ENCODE measurements at regions not wholly inside any gene's neighbourhood (a gene's known extent, or its start where the extent isn't known, plus 50 kb on each side); places are given as distances from the start of the nearest gene placed in this dataset.

DNA sequence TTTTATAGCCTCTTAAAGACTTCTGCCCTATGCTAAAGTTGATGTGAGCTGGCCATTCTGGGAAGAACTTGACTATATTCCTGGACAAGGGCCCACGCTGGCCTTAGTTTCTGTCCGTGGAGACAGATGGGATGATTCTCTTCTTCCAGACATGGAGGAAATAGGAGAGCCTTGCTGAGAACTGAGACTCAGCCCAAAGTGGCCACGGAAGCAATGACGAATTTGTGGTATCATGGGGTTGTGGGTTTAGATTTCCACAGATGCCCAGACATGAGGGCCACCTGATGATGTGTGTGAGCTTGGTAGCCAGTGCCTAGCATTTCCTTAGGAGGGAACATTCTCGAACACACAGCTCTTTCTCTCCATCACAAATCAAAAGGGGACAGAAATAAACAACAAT lies 309.1 kb downstream of the NSG2 start:
- no peak for DNase-seq (ENCODE audit: low spot score)
- no peaks in the 10 kb centered on the region for H3K36me3 ChIP-seq (ENCODE audit: control insufficient read depth in 4 of 4, insufficient read depth in 3 of 4, low read depth in 1 of 4, low read length in 3 of 4)
- no peak overlapping the region for H3K9ac ChIP-seq (ENCODE audit: low read depth in 1 of 2, low read length in 2 of 2)
- no peaks in the 10 kb centered on the region for H3K9me3 ChIP-seq (ENCODE audit: control insufficient read depth in 4 of 4, low read length in 3 of 4)
- 75% methylated on average over 5 of the region's 5 CpGs for WGBS
- TF ChIP-seq, protein P1, sequence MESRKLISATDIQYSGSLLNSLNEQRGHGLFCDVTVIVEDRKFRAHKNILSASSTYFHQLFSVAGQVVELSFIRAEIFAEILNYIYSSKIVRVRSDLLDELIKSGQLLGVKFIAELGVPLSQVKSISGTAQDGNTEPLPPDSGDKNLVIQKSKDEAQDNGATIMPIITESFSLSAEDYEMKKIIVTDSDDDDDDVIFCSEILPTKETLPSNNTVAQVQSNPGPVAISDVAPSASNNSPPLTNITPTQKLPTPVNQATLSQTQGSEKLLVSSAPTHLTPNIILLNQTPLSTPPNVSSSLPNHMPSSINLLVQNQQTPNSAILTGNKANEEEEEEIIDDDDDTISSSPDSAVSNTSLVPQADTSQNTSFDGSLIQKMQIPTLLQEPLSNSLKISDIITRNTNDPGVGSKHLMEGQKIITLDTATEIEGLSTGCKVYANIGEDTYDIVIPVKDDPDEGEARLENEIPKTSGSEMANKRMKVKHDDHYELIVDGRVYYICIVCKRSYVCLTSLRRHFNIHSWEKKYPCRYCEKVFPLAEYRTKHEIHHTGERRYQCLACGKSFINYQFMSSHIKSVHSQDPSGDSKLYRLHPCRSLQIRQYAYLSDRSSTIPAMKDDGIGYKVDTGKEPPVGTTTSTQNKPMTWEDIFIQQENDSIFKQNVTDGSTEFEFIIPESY (IDR thresholded peaks at IDR 0.05): no peak
- TF ChIP-seq GABPA (IDR thresholded peaks at IDR 0.05 in 1 of 2, conservative IDR thresholded peaks at IDR 0.05 in 1 of 2): no peak
- TF ChIP-seq, protein P2, sequence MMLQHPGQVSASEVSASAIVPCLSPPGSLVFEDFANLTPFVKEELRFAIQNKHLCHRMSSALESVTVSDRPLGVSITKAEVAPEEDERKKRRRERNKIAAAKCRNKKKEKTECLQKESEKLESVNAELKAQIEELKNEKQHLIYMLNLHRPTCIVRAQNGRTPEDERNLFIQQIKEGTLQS (IDR thresholded peaks at IDR 0.05): no peak
- no peak for TF ChIP-seq FOXA1 (IDR thresholded peaks at IDR 0.05)
- no peak for TF ChIP-seq HNF4G (IDR thresholded peaks at IDR 0.05)
- TF ChIP-seq, protein P3, sequence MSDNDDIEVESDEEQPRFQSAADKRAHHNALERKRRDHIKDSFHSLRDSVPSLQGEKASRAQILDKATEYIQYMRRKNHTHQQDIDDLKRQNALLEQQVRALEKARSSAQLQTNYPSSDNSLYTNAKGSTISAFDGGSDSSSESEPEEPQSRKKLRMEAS (IDR thresholded peaks at IDR 0.05): no peak
- no peak for TF ChIP-seq HNF4A (conservative IDR thresholded peaks at IDR 0.05)
- no peak for TF ChIP-seq YY1 (IDR thresholded peaks at IDR 0.05)
- H3K27me3 ChIP-seq (ENCODE audit: control insufficient read depth in 4 of 4, insufficient read depth in 4 of 4, low read length in 3 of 4): peaks cover 0 to 7% (median 0%) of the 10 kb centered on the region in 4 donors
- H3K27ac ChIP-seq (ENCODE audit: low read depth in 1 of 2, low read length in 2 of 2): no peak overlapping the region
- H3K4me3 ChIP-seq (ENCODE audit: low read depth in 1 of 3, low read length in 3 of 3): no peak overlapping the region
- H3K4me1 ChIP-seq (ENCODE audit: control insufficient read depth in 4 of 4, insufficient read depth in 4 of 4, low read length in 3 of 4): no peaks in the 10 kb centered on the region

DNA sequence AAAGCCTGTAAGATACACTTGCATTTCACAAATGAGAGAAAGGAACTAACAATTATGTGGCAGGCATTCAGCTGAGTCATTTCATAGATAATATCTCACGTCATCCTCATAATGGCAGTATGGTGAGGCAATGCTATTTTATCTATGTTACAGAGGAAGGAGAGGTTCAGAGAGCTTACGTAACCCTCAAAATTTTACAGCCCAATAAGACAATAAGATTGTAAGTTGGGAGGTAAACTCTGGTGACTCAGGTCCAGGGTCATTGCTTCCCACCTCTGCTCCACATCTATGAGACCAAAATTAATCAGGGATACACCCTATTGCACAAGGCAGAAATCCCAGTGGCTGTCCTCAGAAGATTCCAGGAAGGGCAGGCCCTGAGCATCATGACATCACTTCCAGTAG lies 309.7 kb downstream of the NSG2 start:
- Histone ChIP-seq H3K36me3 (ENCODE audit: control insufficient read depth in 4 of 4, insufficient read depth in 3 of 4, low read depth in 1 of 4, low read length in 3 of 4) (no peaks in the 10 kb centered on the region), H3K9ac (ENCODE audit: low read depth in 1 of 2, low read length in 2 of 2) (no peak overlapping the region), H3K27ac (ENCODE audit: low read depth in 1 of 2, low read length in 2 of 2) (no peak overlapping the region), H3K4me3 (ENCODE audit: low read depth in 1 of 3, low read length in 3 of 3) (no peak overlapping the region), H3K4me1 (ENCODE audit: control insufficient read depth in 4 of 4, insufficient read depth in 4 of 4, low read length in 3 of 4) (no peaks in the 10 kb centered on the region), H3K9me3 (ENCODE audit: control insufficient read depth in 4 of 4, low read length in 3 of 4) (no peaks in the 10 kb centered on the region), H3K27me3 (ENCODE audit: control insufficient read depth in 4 of 4, insufficient read depth in 4 of 4, low read length in 3 of 4) (peaks cover 0 to 3% (median 0%) of the 10 kb centered on the region in 4 donors)
- TF ChIP-seq, protein P4, sequence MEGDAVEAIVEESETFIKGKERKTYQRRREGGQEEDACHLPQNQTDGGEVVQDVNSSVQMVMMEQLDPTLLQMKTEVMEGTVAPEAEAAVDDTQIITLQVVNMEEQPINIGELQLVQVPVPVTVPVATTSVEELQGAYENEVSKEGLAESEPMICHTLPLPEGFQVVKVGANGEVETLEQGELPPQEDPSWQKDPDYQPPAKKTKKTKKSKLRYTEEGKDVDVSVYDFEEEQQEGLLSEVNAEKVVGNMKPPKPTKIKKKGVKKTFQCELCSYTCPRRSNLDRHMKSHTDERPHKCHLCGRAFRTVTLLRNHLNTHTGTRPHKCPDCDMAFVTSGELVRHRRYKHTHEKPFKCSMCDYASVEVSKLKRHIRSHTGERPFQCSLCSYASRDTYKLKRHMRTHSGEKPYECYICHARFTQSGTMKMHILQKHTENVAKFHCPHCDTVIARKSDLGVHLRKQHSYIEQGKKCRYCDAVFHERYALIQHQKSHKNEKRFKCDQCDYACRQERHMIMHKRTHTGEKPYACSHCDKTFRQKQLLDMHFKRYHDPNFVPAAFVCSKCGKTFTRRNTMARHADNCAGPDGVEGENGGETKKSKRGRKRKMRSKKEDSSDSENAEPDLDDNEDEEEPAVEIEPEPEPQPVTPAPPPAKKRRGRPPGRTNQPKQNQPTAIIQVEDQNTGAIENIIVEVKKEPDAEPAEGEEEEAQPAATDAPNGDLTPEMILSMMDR (IDR thresholded peaks at IDR 0.05; ENCODE audit: low read depth, low read length, missing input control): no peak
- TF ChIP-seq GABPA (IDR thresholded peaks at IDR 0.05 in 1 of 2, conservative IDR thresholded peaks at IDR 0.05 in 1 of 2) (no peak), JUND (IDR thresholded peaks at IDR 0.05) (no peak), FOXA2 (IDR thresholded peaks at IDR 0.05) (no peak), SP1 (IDR thresholded peaks at IDR 0.05) (no peak), YY1 (IDR thresholded peaks at IDR 0.05) (no peak), RAD21 (IDR thresholded peaks at IDR 0.05) (no peak), EGR1 (IDR thresholded peaks at IDR 0.05; ENCODE audit: low read depth in 2 of 2) (no peak), FOXA1 (IDR thresholded peaks at IDR 0.05) (no peak), TAF1 (conservative IDR thresholded peaks at IDR 0.05) (no peak), HNF4G (IDR thresholded peaks at IDR 0.05) (no peak), NR2F2 (IDR thresholded peaks at IDR 0.05) (no peak), HNF4A (conservative IDR thresholded peaks at IDR 0.05) (no peak)
- TF ChIP-seq, protein P3 (IDR thresholded peaks at IDR 0.05): no peak
- TF ChIP-seq, protein P5, sequence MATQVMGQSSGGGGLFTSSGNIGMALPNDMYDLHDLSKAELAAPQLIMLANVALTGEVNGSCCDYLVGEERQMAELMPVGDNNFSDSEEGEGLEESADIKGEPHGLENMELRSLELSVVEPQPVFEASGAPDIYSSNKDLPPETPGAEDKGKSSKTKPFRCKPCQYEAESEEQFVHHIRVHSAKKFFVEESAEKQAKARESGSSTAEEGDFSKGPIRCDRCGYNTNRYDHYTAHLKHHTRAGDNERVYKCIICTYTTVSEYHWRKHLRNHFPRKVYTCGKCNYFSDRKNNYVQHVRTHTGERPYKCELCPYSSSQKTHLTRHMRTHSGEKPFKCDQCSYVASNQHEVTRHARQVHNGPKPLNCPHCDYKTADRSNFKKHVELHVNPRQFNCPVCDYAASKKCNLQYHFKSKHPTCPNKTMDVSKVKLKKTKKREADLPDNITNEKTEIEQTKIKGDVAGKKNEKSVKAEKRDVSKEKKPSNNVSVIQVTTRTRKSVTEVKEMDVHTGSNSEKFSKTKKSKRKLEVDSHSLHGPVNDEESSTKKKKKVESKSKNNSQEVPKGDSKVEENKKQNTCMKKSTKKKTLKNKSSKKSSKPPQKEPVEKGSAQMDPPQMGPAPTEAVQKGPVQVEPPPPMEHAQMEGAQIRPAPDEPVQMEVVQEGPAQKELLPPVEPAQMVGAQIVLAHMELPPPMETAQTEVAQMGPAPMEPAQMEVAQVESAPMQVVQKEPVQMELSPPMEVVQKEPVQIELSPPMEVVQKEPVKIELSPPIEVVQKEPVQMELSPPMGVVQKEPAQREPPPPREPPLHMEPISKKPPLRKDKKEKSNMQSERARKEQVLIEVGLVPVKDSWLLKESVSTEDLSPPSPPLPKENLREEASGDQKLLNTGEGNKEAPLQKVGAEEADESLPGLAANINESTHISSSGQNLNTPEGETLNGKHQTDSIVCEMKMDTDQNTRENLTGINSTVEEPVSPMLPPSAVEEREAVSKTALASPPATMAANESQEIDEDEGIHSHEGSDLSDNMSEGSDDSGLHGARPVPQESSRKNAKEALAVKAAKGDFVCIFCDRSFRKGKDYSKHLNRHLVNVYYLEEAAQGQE (IDR thresholded peaks at IDR 0.05): no peak
- TF ChIP-seq, protein P2 (IDR thresholded peaks at IDR 0.05): no peak
- no peak for DNase-seq (ENCODE audit: low spot score)
- WGBS: 72% methylated on average over 2 of the region's 2 CpGs
